GM18507 (cell line): ENCODE measurements at regions not wholly inside any gene's neighbourhood (a gene's known extent, or its start where the extent isn't known, plus 50 kb on each side); places are given as distances from the start of the nearest gene placed in this dataset.

Experiments
- DNase-seq: peaks from one replicate; pipeline ENCODE4 v3.0.0; 2011; ENCODE audit warnings: low read depth; ENCODE audit not compliant: insufficient read length; ENCODE audit errors: extremely low spot score
- FAIRE-seq: peaks from 2 replicates; lab custom pipeline; 2011; peaks lifted over from hg19 to GRCh38; lab: Jason Lieb, UNC

- FAIRE-seq (no peak), DNase-seq (no peak)
These were observed 109.6 kb upstream of the STARD3NL start for GRCh38 chr7:38068461-38068860.

GRCh38 chr7:38069052-38069451, 109.0 kb upstream of the STARD3NL start:
- DNase-seq (no peak), FAIRE-seq (no peak)

DNA sequence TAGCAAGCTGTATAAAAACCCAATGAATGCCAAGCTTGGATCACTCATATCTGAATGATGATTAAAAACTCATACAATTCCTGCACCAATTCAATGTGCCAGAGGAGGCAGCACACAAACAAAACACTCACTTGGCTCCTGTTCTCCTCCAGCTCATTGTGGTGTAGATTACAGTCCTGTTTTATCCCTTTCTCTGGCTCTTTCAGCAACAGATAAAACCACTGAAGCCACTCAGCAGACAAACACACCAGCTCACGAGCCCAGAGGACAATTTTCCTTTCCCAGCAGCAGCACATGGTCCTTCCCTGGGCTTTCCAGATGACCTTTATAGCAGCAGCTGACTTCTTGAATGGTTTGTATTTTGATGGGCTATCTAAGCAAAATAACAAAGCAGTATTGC, 107.3 kb upstream of the STARD3NL start:
- DNase-seq (no peak), FAIRE-seq (peak; percentile 52)

DNA sequence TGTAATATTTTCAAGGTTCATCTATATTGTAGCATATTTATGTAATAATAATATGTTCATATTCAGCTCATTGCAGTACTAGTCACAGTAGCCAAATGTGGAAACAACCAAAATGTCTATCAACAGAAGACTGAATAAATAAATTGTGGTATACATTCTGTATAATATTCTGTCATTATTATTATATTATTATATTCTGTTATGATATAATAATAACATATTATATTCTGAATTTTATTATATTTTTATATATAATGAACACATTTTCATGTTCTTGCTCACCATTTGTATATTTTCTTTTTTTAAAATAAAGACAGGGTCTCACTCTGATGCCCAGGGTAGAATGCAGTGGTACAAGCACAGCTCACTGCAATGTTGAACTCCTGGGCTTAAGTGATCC, 91.2 kb upstream of the STARD3NL start:
- DNase-seq (no peak), FAIRE-seq (no peak)

DNA sequence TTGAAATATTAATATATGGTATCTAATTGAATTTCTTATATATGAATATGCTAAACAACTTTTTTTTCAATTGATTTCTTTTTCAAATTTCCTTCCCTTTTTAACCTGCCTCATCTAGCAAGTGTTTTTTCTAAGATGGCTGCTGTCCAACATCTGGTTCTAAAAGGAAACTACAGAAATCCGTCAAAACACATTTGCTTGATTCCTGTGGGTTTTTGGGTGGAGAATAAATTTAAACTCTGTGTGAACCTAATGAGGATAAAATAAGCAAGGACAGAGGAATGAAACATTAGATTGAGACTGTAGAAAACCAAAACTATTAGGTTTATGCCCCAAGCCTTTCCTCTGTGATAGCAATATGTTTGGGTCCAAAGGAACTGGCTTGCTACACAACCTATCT, 75.5 kb upstream of the STARD3NL start:
- no peak for DNase-seq
- FAIRE-seq, result no peak

GRCh38 chr7:38105874-38106483, 72.1 kb upstream of the STARD3NL start:
- FAIRE-seq, result peak; percentile 78
- peak; percentile 15 for DNase-seq

DNA sequence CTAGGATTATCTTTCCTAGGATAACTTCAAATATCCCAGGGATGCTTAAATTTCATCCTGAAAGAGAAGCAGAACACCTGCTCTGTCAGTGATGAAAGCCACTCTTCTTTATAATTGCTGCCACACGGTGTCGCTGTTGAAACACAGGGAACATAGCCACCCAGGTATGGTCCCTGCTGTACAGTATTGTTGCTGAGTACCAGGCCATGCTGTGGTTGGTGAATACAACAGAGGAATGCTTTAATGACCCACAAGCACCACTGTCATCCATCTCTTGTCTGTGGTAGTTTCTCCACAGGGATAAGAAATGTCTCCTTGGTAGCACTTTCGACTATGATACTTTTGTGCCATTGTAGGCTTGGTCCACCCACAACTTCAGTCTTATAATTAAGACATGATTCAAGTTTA, 70.6 kb upstream of the STARD3NL start:
- FAIRE-seq (peak; percentile 92), DNase-seq (peak; percentile 29)

- FAIRE-seq (no peak), DNase-seq (no peak)
These were observed 66.0 kb upstream of the STARD3NL start for GRCh38 chr7:38112075-38112474.

GRCh38 chr7:38120076-38120475, 58.0 kb upstream of the STARD3NL start:
- FAIRE-seq, result no peak
- no peak for DNase-seq

- no peak for FAIRE-seq
These were observed 55.5 kb upstream of the STARD3NL start for GRCh38 chr7:38122501-38122900.

GRCh38 chr7:38123494-38123893, 54.6 kb upstream of the STARD3NL start:
- DNase-seq, result no peak
- FAIRE-seq, result no peak

More at GRCh38 chr7:38122501-38122900, 55.5 kb upstream of the STARD3NL start:
- DNase-seq, result no peak

DNA sequence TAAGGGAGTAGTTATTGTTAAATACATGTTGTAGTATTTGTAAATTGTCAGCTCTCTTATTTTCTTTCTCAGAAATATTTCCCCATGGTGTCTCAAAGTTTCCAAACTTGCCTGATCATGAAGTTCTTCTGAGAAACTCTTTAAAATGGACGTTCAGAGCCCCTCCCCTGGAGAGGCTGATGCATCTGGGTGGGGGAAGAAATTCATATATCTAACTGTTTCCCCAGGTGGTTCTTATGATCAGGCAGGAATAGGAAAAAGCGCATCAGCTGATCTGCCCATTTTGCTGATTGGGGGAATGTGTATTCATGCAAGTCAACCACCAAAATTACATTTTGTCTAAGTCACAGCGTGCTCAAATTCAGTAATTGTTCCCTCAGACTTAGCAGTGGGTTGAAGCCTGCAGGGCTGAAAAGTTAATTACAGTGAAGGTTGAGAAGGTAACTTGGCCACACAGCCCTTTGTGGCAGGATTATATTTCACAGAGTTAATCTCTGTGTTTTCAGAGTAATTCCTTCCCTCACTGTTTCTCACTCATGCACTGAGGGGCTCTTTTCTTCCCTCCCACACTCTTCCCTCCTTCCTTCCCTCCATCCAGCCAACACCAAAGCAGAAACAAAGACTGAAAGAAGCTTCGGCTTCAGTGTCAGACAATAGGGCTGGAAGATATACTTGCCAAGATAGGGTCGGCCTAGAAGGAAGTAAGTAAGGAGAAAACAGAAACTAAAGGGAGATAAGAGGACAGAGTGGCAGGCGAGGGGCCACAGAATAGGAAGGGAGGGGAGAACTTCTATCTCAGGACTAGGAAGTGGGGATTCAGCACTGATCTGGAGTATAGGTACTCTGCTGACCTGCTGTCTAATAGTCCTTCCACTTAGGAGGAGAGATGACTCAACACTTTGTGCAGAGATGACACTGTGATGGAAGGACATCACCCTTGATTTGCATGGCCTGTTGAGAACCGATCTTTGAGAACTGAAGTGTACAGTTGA, 50.5 kb upstream of the STARD3NL start:
- DNase-seq (no peak), FAIRE-seq (no peak)
